ENCODE measurements at regions not wholly inside any gene's neighbourhood (a gene's known extent, or its start where the extent isn't known, plus 50 kb on each side); places are given as distances from the start of the nearest gene placed in this dataset.

- DNase-seq (ENCODE audit: low spot score) = no peak
Measured at GRCh38 chr1:235027076-235027861, 101.4 kb downstream of the TOMM20 start.

GRCh38 chr1:235025422-235025984, 103.1 kb downstream of the TOMM20 start:
- no peak for DNase-seq (ENCODE audit: low spot score)

- DNase-seq (ENCODE audit: low spot score) = no peak
Measured at GRCh38 chr1:235024711-235025421, 103.8 kb downstream of the TOMM20 start.

GRCh38 chr1:235023711-235024439, 104.8 kb downstream of the TOMM20 start:
- DNase-seq (ENCODE audit: low spot score) = no peak

GRCh38 chr1:235022981-235023710, 105.5 kb downstream of the TOMM20 start:
- no peak for DNase-seq (ENCODE audit: low spot score)

- no peak for DNase-seq (ENCODE audit: low spot score)
Measured at GRCh38 chr1:235022341-235022980, 106.2 kb downstream of the TOMM20 start.

GRCh38 chr1:235021815-235022214, 106.8 kb downstream of the TOMM20 start:
- DNase-seq (ENCODE audit: low spot score) = no peak

GRCh38 chr1:235021321-235021720, 107.3 kb downstream of the TOMM20 start:
- no peak for DNase-seq (ENCODE audit: low spot score)

- no peak for DNase-seq (ENCODE audit: low spot score)
Measured at GRCh38 chr1:235019961-235020360, 108.7 kb downstream of the TOMM20 start.

GRCh38 chr1:235019471-235019870, 109.2 kb downstream of the TOMM20 start:
- no peak for DNase-seq (ENCODE audit: low spot score)

- no peak for DNase-seq (ENCODE audit: low spot score)
Measured at GRCh38 chr1:235018720-235019444, 109.8 kb downstream of the TOMM20 start.

GRCh38 chr1:235018161-235018560, 110.5 kb downstream of the TOMM20 start:
- DNase-seq (ENCODE audit: low spot score) = no peak

- DNase-seq (ENCODE audit: low spot score) = no peak
Measured at GRCh38 chr1:235017719-235018118, 110.9 kb downstream of the TOMM20 start.

- DNase-seq (ENCODE audit: low spot score) = no peak
Measured at GRCh38 chr1:235017191-235017590, 111.4 kb downstream of the TOMM20 start.

- no peak for DNase-seq (ENCODE audit: low spot score)
Measured at GRCh38 chr1:235015291-235015985, 113.2 kb downstream of the TOMM20 start.

- DNase-seq (ENCODE audit: low spot score) = no peak
Measured at GRCh38 chr1:235014756-235015155, 113.9 kb downstream of the TOMM20 start.

GRCh38 chr1:235013512-235013911, 115.1 kb downstream of the TOMM20 start:
- peak; percentile 38 for DNase-seq (ENCODE audit: low spot score)

- DNase-seq (ENCODE audit: low spot score) = peak; percentile 30
Measured at GRCh38 chr1:235012436-235013210, 116.0 kb downstream of the TOMM20 start.

Measured in globus pallidus (tissue), 1 donor.